Esophagus squamous epithelium (tissue), 4 donors: ENCODE measurements at regions not wholly inside any gene's neighbourhood (a gene's known extent, or its start where the extent isn't known, plus 50 kb on each side); places are given as distances from the start of the nearest gene placed in this dataset.

Source experiments
- POLR2A ChIP-seq, 4 donors: fragments of 450-650 bp; IDR thresholded peaks; one replicate each; pipeline ENCODE4 v1.6.1; 2017; ENCODE audit warnings: antibody characterized with exemption in 4 of 4, mild to moderate bottlenecking in 4 of 4, moderate library complexity in 3 of 4
- TF ChIP-seq, protein P1 (sequence below), 6 experiments: fragments of 450-650 bp in 4 of 6; fragments of 200-600 bp in 2 of 6; sonication (generic) in 2 of 6; IDR thresholded peaks; one replicate each; pipeline ENCODE4 v1.5.1; 2016 to 2019; ENCODE audit warnings: antibody characterized with exemption in 6 of 6, mild to moderate bottlenecking in 4 of 6, moderate library complexity in 4 of 6

DNA sequence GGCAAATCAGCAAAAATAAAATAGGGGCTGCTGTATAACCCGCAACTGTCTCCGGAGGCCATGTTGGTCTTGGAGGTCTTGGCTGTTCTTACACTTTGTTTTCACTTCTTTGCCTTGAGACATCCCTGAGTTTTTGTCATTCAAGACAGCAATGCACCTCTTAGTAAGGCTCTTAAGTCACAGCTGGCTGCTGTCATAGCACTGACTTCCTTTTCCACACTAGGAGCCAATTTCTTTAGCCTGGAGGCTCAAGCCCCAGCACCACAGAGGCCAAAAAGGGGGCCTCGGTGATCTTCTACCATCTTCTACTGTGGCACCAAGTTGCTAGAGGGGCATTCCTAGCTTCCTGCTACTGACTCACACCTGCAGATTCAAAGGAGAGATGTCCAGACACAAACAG is 536.3 kb downstream of the CDH26 start:
- TF ChIP-seq, protein P1, sequence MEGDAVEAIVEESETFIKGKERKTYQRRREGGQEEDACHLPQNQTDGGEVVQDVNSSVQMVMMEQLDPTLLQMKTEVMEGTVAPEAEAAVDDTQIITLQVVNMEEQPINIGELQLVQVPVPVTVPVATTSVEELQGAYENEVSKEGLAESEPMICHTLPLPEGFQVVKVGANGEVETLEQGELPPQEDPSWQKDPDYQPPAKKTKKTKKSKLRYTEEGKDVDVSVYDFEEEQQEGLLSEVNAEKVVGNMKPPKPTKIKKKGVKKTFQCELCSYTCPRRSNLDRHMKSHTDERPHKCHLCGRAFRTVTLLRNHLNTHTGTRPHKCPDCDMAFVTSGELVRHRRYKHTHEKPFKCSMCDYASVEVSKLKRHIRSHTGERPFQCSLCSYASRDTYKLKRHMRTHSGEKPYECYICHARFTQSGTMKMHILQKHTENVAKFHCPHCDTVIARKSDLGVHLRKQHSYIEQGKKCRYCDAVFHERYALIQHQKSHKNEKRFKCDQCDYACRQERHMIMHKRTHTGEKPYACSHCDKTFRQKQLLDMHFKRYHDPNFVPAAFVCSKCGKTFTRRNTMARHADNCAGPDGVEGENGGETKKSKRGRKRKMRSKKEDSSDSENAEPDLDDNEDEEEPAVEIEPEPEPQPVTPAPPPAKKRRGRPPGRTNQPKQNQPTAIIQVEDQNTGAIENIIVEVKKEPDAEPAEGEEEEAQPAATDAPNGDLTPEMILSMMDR (IDR thresholded peaks at IDR 0.05) = no peak
- no peak for TF ChIP-seq POLR2A (IDR thresholded peaks at IDR 0.05)
